ENCODE measurements at regions not wholly inside any gene's neighbourhood (a gene's known extent, or its start where the extent isn't known, plus 50 kb on each side); places are given as distances from the start of the nearest gene placed in this dataset.

DNA sequence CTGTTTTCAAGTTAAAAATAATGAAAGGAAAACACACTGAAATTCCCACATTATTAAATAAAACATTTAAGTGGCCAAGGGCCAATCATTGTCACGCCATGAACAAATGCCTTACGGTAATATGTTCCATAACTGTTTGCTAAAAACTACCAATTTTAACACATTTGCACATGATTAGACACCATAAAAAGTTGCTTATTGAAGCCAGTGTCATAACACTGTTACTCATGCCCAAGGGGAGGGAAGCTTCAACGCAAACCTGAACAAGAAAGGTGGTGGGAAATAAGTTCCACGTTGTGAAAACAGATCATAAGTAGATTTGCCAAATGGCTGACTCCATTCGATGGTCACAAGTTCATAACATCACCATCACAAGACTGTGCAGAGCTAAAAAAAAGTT, 739.3 kb upstream of the FAM241A start:
- H3K36me3 ChIP-seq = no peaks in the 10 kb centered on the region
- H3K4me3 ChIP-seq (ENCODE audit: low read depth, low read length) = no peak overlapping the region
- DNase-seq = no peak
- H3K27ac ChIP-seq = no peak overlapping the region
- peaks cover 25% of the 10 kb centered on the region for H3K27me3 ChIP-seq (ENCODE audit: insufficient read depth, low read depth, severe bottlenecking)
- TF ChIP-seq, protein P1, sequence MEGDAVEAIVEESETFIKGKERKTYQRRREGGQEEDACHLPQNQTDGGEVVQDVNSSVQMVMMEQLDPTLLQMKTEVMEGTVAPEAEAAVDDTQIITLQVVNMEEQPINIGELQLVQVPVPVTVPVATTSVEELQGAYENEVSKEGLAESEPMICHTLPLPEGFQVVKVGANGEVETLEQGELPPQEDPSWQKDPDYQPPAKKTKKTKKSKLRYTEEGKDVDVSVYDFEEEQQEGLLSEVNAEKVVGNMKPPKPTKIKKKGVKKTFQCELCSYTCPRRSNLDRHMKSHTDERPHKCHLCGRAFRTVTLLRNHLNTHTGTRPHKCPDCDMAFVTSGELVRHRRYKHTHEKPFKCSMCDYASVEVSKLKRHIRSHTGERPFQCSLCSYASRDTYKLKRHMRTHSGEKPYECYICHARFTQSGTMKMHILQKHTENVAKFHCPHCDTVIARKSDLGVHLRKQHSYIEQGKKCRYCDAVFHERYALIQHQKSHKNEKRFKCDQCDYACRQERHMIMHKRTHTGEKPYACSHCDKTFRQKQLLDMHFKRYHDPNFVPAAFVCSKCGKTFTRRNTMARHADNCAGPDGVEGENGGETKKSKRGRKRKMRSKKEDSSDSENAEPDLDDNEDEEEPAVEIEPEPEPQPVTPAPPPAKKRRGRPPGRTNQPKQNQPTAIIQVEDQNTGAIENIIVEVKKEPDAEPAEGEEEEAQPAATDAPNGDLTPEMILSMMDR (IDR thresholded peaks at IDR 0.05; ENCODE audit: low read depth, low read length) = no peak
- no peaks in the 10 kb centered on the region for H3K9me3 ChIP-seq (ENCODE audit: severe bottlenecking)

DNA sequence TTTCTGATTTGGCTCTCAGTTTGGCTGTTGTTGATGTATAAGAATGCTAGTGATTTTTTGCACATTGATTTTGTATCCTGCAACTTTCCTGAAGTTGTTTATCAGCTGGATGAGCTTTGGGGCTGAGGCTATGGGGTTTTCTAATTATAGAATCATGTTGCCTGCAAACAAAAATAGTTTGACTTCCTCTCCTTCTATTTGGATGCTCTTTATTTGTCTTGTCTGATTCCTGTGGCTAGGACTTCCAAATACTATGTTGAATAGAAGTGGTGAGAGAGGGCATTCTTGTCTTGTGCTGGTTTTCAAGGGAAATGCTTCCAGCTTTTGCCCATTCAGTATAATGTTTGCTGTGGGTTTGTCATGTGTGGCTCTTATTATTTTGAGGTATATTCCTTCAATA, 734.7 kb upstream of the FAM241A start:
- H3K36me3 ChIP-seq = no peaks in the 10 kb centered on the region

DNA sequence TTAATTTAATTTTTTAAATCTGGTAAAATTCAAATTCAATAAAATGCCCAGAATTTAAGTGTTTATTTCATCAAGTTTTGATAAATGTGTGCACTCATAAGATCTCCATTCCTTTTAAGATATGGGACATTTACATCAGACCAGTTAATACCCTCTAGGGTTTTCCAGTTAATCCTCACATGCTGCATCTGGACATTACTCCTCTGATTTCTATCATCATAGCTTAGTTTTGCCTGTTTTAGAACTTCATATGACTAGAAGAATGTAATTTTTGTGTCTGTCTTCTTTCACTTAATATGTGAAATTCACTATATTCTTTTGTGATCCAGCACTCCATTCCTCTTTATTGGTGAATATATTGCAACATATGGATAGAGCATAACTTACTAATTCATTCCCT, 727.7 kb upstream of the FAM241A start:
- DNase-seq = no peak
- TF ChIP-seq, protein P1 (IDR thresholded peaks at IDR 0.05; ENCODE audit: low read depth, low read length) = no peak

More for the DNA sequence above, 734.7 kb upstream of the FAM241A start:
- TF ChIP-seq, protein P1 (IDR thresholded peaks at IDR 0.05; ENCODE audit: low read depth, low read length) = no peak
- peaks cover 16% of the 10 kb centered on the region for H3K27me3 ChIP-seq (ENCODE audit: insufficient read depth, low read depth, severe bottlenecking)
- no peaks in the 10 kb centered on the region for H3K9me3 ChIP-seq (ENCODE audit: severe bottlenecking)
- no peak for DNase-seq
- H3K27ac ChIP-seq = no peak overlapping the region
- no peak overlapping the region for H3K4me3 ChIP-seq (ENCODE audit: low read depth, low read length)

DNA sequence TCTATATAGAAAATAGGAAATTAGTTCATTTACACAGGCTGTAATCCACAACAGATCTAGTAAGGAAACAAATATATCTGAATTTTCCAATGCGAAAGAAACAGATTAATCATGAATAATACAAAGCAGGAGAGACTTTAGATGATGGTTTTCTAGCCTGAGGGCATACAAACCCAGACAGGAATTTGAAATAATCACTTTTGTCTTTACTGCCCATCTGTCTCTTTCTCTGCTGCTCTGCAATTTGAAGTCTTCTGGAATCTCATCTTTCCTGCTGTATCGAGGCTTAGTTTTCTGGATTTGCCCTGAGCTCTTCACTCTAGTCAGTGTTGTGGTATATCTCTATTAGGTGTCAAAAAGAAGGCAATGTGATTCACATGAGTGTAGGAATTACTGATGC, 711.8 kb upstream of the FAM241A start:
- Histone ChIP-seq H3K4me3 (ENCODE audit: low read depth, low read length) (no peak overlapping the region), H3K27ac (no peak overlapping the region), H3K9me3 (ENCODE audit: severe bottlenecking) (no peaks in the 10 kb centered on the region), H3K36me3 (no peaks in the 10 kb centered on the region), H3K27me3 (ENCODE audit: insufficient read depth, low read depth, severe bottlenecking) (peaks cover 9% of the 10 kb centered on the region)
- DNase-seq = no peak
- TF ChIP-seq, protein P1 (IDR thresholded peaks at IDR 0.05; ENCODE audit: low read depth, low read length) = no peak

More for the DNA sequence above, 727.7 kb upstream of the FAM241A start:
- no peaks in the 10 kb centered on the region for H3K9me3 ChIP-seq (ENCODE audit: severe bottlenecking)
- H3K4me3 ChIP-seq (ENCODE audit: low read depth, low read length) = no peak overlapping the region
- no peaks in the 10 kb centered on the region for H3K36me3 ChIP-seq
- no peak overlapping the region for H3K27ac ChIP-seq
- peaks cover 15% of the 10 kb centered on the region for H3K27me3 ChIP-seq (ENCODE audit: insufficient read depth, low read depth, severe bottlenecking)

DNA sequence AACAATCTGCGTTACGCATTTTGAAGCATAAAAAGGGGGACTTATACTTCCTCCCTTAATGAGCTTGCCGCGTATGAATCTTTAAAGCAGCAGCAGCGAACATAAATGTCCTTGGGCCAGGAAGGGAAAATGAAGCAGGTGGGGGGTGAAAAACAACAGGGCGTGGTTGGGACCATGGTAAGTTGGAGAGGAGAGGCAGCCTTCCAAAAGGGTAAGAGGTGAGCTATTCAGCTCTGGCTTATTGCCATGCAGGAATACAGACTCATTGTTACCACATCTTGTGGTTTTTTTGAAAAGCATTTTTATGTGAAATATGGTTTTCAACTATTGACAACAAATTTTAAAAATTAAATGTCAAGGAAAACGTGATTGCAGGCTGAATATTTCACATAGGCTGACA, 710.7 kb upstream of the FAM241A start:
- no peaks in the 10 kb centered on the region for H3K9me3 ChIP-seq (ENCODE audit: severe bottlenecking)
- TF ChIP-seq, protein P1 (IDR thresholded peaks at IDR 0.05; ENCODE audit: low read depth, low read length) = no peak
- no peak overlapping the region for H3K4me3 ChIP-seq (ENCODE audit: low read depth, low read length)
- peaks cover 9% of the 10 kb centered on the region for H3K27me3 ChIP-seq (ENCODE audit: insufficient read depth, low read depth, severe bottlenecking)
- no peak for DNase-seq
- H3K36me3 ChIP-seq = no peaks in the 10 kb centered on the region
- H3K27ac ChIP-seq = no peak overlapping the region

DNA sequence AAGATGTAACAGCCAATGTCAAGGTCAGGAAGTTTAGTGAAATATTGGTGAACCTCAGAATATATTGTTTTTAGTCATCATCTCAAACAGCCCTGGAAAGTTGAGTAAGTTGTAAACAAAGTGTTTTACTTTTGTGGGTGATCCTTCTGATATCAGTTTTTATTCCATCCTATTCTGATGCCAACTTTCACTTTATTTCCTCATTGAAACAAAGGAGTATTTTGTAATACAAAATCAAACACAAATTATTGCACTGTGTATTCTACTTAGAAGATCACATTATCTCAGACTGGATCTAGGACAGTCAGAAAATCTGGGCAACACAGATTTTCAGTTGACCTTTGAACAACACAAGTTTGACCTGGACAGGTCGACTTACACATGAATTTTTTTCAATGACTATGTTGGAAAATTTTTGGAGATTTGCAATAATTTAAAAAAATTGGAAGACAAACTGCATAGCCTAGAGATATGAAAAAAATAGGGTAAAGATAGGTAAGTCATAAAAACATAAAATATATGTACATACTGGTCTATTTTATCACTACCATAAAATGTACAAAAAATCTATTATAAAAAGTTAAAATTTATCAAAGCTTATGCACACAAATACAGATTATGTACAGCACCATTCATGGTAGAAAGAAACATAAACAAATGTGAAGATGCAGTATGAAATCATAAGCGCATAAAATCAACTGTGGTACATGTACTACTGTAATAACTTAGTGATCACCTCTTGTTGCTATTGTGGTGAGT, 709.1 kb upstream of the FAM241A start:
- no peaks in the 10 kb centered on the region for H3K9me3 ChIP-seq (ENCODE audit: severe bottlenecking)
- TF ChIP-seq, protein P1 (IDR thresholded peaks at IDR 0.05; ENCODE audit: low read depth, low read length) = no peak
- no peaks in the 10 kb centered on the region for H3K36me3 ChIP-seq
- peaks cover 17% of the 10 kb centered on the region for H3K27me3 ChIP-seq (ENCODE audit: insufficient read depth, low read depth, severe bottlenecking)
- no peak overlapping the region for H3K4me3 ChIP-seq (ENCODE audit: low read depth, low read length)
- no peak overlapping the region for H3K27ac ChIP-seq
- no peak for DNase-seq

Measured in WERI-Rb-1 (cell line).